ENCODE measurements at regions not wholly inside any gene's neighbourhood (a gene's known extent, or its start where the extent isn't known, plus 50 kb on each side); places are given as distances from the start of the nearest gene placed in this dataset.

- no peak for DNase-seq (ENCODE audit: low read depth in 4 of 4, low spot score in 2 of 4)
Observed at GRCh38 chr5:164358531-164359259, 853.3 kb downstream of the MAT2B start.

GRCh38 chr5:164359260-164360255 is 854.1 kb downstream of the MAT2B start:
- no peak for DNase-seq (ENCODE audit: low read depth in 4 of 4, low spot score in 2 of 4)

- no peak for DNase-seq (ENCODE audit: low read depth in 4 of 4, low spot score in 2 of 4)
Observed at GRCh38 chr5:164360589-164360988, 855.2 kb downstream of the MAT2B start.

GRCh38 chr5:164361986-164362385 is 856.6 kb downstream of the MAT2B start:
- DNase-seq (ENCODE audit: low read depth in 4 of 4, low spot score in 2 of 4) = no peak

- no peak for DNase-seq (ENCODE audit: low read depth in 4 of 4, low spot score in 2 of 4)
Observed at GRCh38 chr5:164362835-164363234, 857.4 kb downstream of the MAT2B start.

- no peak for DNase-seq (ENCODE audit: low read depth in 4 of 4, low spot score in 2 of 4)
Observed at GRCh38 chr5:164364237-164365208, 859.1 kb downstream of the MAT2B start.

- no peak for DNase-seq (ENCODE audit: low read depth in 4 of 4, low spot score in 2 of 4)
Observed at GRCh38 chr5:164370841-164371240, 865.4 kb downstream of the MAT2B start.

- no peak for DNase-seq (ENCODE audit: low read depth in 4 of 4, low spot score in 2 of 4)
Observed at GRCh38 chr5:164372892-164373291, 867.5 kb downstream of the MAT2B start.

GRCh38 chr5:164373876-164374275 is 868.5 kb downstream of the MAT2B start:
- DNase-seq (ENCODE audit: low read depth in 4 of 4, low spot score in 2 of 4) = no peak

- no peak for DNase-seq (ENCODE audit: low read depth in 4 of 4, low spot score in 2 of 4)
Observed at GRCh38 chr5:164375051-164375450, 869.6 kb downstream of the MAT2B start.

- DNase-seq (ENCODE audit: low read depth in 4 of 4, low spot score in 2 of 4) = no peak
Observed at GRCh38 chr5:164376843-164377242, 871.4 kb downstream of the MAT2B start.

GRCh38 chr5:164377746-164378145 is 872.3 kb downstream of the MAT2B start:
- DNase-seq (ENCODE audit: low read depth in 4 of 4, low spot score in 2 of 4) = no peak

- DNase-seq (ENCODE audit: low read depth in 4 of 4, low spot score in 2 of 4) = no peak
Observed at GRCh38 chr5:164383662-164384061, 878.2 kb downstream of the MAT2B start.

- no peak for DNase-seq (ENCODE audit: low read depth in 4 of 4, low spot score in 2 of 4)
Observed at GRCh38 chr5:164392531-164392930, 887.1 kb downstream of the MAT2B start.

- no peak for DNase-seq (ENCODE audit: low read depth in 4 of 4, low spot score in 2 of 4)
Observed at GRCh38 chr5:164394686-164395194, 889.3 kb downstream of the MAT2B start.

GRCh38 chr5:164412531-164412930 is 907.1 kb downstream of the MAT2B start:
- DNase-seq (ENCODE audit: low read depth in 4 of 4, low spot score in 2 of 4) = no peak

- no peak for DNase-seq (ENCODE audit: low read depth in 4 of 4, low spot score in 2 of 4)
Observed at GRCh38 chr5:164420161-164420560, 914.7 kb downstream of the MAT2B start.

- no peak for DNase-seq (ENCODE audit: low read depth in 4 of 4, low spot score in 2 of 4)
Observed at GRCh38 chr5:164422400-164422799, 917.0 kb downstream of the MAT2B start.

GRCh38 chr5:164431634-164432304 is 926.4 kb downstream of the MAT2B start:
- no peak for DNase-seq (ENCODE audit: low read depth in 4 of 4, low spot score in 2 of 4)

Measured in left renal cortex interstitium (tissue), 4 donors.